ENCODE measurements at regions not wholly inside any gene's neighbourhood (a gene's known extent, or its start where the extent isn't known, plus 50 kb on each side); places are given as distances from the start of the nearest gene placed in this dataset.
"Not testable (repeated sequence)": the region's sequence is repeated elsewhere in the genome, so short reads cannot be mapped to it uniquely, and the experiment has no call there.

GRCh38 chr4:9608300-9608699 is 164.1 kb downstream of the DEFB131A start:
- DNase-seq, result no peak

GRCh38 chr4:9610321-9610720 is 166.1 kb downstream of the DEFB131A start:
- not testable (repeated sequence) for DNase-seq

- no peak for DNase-seq
Observed at GRCh38 chr4:9611101-9611500, 166.9 kb downstream of the DEFB131A start.

GRCh38 chr4:9636411-9636810 is 145.0 kb upstream of the DRD5 start:
- DNase-seq, result not testable (repeated sequence)

- DNase-seq, result peak in 1 of 2 experiments; percentile 4
Observed at GRCh38 chr4:9659678-9660077, 121.8 kb upstream of the DRD5 start.

GRCh38 chr4:9660955-9661354 is 120.5 kb upstream of the DRD5 start:
- DNase-seq, result not testable (repeated sequence)

GRCh38 chr4:9670725-9671124 is 110.7 kb upstream of the DRD5 start:
- not testable (repeated sequence) for DNase-seq

GRCh38 chr4:9677357-9677756 is 104.1 kb upstream of the DRD5 start:
- not testable (repeated sequence) for DNase-seq

- no peak for DNase-seq
Observed at GRCh38 chr4:9679704-9680478, 101.5 kb upstream of the DRD5 start.

- DNase-seq, result not testable (repeated sequence)
Observed at GRCh38 chr4:9683174-9683573, 98.3 kb upstream of the DRD5 start.

GRCh38 chr4:9685016-9685415 is 96.4 kb upstream of the DRD5 start:
- not testable (repeated sequence) for DNase-seq

- DNase-seq, result no peak
Observed at GRCh38 chr4:9685692-9686091, 95.7 kb upstream of the DRD5 start.

GRCh38 chr4:9690636-9691237 is 90.7 kb upstream of the DRD5 start:
- DNase-seq, result not testable (repeated sequence)

- peak; percentile 56 to 90 for DNase-seq
Observed at GRCh38 chr4:9691238-9692065, 90.0 kb upstream of the DRD5 start.

- not testable (repeated sequence) for DNase-seq
Observed at GRCh38 chr4:9692791-9693491, 88.5 kb upstream of the DRD5 start.

- not testable (repeated sequence) for DNase-seq
Observed at GRCh38 chr4:9694403-9694802, 87.0 kb upstream of the DRD5 start.

- peak in 1 of 2 experiments; percentile 24 for DNase-seq
Observed at GRCh38 chr4:9695994-9696393, 85.4 kb upstream of the DRD5 start.

GRCh38 chr4:9696561-9696960 is 84.9 kb upstream of the DRD5 start:
- DNase-seq, result not testable (repeated sequence)

GRCh38 chr4:9702019-9702418 is 79.4 kb upstream of the DRD5 start:
- DNase-seq, result not testable (repeated sequence)

- not testable (repeated sequence) for DNase-seq
Observed at GRCh38 chr4:9702696-9703095, 78.7 kb upstream of the DRD5 start.

GRCh38 chr4:9703391-9703790 is 78.0 kb upstream of the DRD5 start:
- DNase-seq, result peak in 1 of 2 experiments; percentile 50

GRCh38 chr4:9704126-9704525 is 77.3 kb upstream of the DRD5 start:
- not testable (repeated sequence) for DNase-seq

Measured in NCI-H526 (cell line).